ENCODE measurements at regions not wholly inside any gene's neighbourhood (a gene's known extent, or its start where the extent isn't known, plus 50 kb on each side); places are given as distances from the start of the nearest gene placed in this dataset.

DNA sequence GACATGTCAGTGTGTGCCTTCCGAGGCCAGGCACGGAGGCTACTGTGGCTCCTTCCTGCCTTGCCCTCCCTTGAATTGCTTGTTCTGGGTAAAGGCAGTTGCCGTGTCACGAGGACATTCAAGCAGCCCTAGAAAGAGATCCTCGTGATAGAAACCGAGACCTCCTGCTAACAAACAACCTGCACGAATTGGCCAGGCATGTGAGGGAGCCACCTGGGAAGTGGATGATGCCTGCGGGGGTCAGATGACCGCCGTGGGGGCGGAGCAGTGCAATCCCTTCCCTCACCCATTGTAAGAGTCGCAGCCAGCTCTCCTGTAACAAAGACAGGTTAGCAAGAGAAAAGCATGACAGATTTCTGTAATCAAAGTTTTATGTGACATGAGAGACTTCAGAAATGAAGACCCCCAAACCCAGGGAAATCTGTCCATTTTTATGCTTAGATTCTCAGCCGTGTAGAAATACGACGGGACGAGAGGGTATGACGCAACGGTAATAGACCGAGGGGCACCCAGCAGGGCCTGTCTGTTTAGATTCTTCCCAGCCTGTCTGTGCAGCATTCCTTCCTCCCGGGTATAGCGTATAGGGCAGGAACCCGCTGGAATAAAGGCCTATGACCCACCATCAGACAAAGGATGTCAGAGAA lies 241.7 kb downstream of the GATA3 start:
- in situ Hi-C loops (cut with HindIII; ENCODE audit: low pct_unique_long_range_greater_than_20kb, low sequenced_read_pairs): no loop called here
- no peak for DNase-seq (ENCODE audit: low read depth)

DNA sequence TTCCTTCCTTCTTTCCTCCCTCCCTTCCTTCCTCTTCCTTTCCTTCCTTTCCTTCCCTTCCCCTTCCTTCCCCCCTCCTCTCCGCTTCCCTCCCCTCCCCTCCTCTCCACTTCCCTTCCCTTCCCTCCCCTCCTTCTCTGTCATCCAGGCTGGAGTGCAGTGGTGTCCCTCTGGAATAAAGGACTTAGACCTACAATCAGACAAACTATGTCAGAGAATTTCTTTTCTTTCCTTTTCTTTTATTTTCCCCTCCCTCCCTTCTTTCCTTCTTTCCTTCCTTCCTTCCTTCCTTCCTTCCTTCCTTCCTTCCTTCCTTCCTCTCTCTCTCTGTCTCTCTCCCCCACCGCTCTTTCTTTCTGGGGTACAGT lies 242.2 kb downstream of the GATA3 start:
- DNase-seq (ENCODE audit: low read depth): no peak
- in situ Hi-C loops (cut with HindIII; ENCODE audit: low pct_unique_long_range_greater_than_20kb, low sequenced_read_pairs): no loop called here

DNA sequence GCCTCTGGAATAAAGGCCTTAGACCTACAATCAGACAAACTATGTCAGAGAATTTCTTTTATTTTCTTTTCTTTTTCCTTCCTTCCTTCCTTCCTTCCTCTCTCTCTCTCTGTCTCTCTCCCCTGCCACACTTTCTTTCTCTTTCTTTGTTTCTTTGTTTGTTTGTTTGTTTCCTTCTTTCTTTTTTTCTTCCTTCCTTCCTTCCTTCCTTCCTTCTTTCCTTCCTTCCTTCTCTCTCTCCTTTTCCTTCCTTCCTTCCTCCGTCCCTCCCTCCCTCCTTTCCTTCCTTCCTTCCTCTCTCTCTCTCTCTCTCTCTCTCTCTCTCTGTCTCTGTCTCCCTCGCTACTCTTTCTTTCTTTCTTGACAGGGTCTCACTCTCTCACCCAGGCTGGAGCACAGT lies 242.6 kb downstream of the GATA3 start:
- in situ Hi-C loops (cut with HindIII; ENCODE audit: low pct_unique_long_range_greater_than_20kb, low sequenced_read_pairs): no loop called here
- DNase-seq (ENCODE audit: low read depth): no peak

- no peak for DNase-seq (ENCODE audit: low read depth)
- in situ Hi-C loops (cut with HindIII; ENCODE audit: low pct_unique_long_range_greater_than_20kb, low sequenced_read_pairs): no loop called here
Measured at GRCh38 chr10:8297959-8298358, 243.5 kb downstream of the GATA3 start.

GRCh38 chr10:8298896-8299570 lies 244.5 kb downstream of the GATA3 start:
- in situ Hi-C loops (cut with HindIII; ENCODE audit: low pct_unique_long_range_greater_than_20kb, low sequenced_read_pairs): no loop called here
- no peak for DNase-seq (ENCODE audit: low read depth)

GRCh38 chr10:8300925-8301324 lies 246.4 kb downstream of the GATA3 start:
- in situ Hi-C loops (cut with HindIII; ENCODE audit: low pct_unique_long_range_greater_than_20kb, low sequenced_read_pairs): no loop called here
- no peak for DNase-seq (ENCODE audit: low read depth)

DNA sequence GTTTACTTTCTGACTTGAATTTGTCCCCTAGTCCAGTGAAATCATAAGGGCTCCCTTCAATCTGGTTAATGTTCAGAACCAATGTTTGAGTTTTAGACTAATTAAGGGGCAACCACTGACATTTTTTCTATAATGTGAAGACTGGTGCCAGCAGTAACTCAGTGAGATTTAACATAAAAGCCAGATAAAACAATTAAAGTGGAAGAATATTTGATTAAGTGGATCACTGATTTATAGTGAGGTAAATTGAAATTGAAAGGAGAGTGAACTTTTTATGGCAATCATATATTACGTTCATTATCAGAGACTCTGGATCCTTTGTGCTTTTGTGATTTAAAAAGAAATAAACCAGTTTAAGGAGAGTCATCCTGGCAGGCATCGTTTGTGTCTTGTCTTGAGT lies 246.8 kb downstream of the GATA3 start:
- no peak for DNase-seq (ENCODE audit: low read depth)
- in situ Hi-C loops (cut with HindIII; ENCODE audit: low pct_unique_long_range_greater_than_20kb, low sequenced_read_pairs): no loop called here

DNA sequence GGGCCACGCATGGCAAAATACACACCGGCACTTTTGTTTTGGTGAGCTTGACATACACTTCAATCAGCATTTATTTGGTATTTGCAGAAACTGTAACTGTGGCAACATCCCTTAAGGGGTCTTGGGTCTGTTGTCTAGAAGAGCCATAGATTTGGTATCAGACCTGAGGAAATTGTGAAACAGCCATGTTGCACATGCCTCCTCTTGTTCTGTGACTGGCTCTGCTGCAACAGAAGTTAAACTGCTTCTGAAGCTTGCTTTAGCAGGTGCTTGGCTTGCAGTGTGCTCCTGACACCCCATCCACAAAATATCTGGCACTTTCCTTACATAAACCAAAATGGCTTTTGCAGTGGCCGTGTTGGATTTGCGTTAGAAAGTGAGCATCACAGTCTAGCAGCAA lies 247.3 kb downstream of the GATA3 start:
- in situ Hi-C loops (cut with HindIII; ENCODE audit: low pct_unique_long_range_greater_than_20kb, low sequenced_read_pairs): no loop called here

GRCh38 chr10:8302565-8302964 lies 248.1 kb downstream of the GATA3 start:
- in situ Hi-C loops (cut with HindIII; ENCODE audit: low pct_unique_long_range_greater_than_20kb, low sequenced_read_pairs): no loop called here
- no peak for DNase-seq (ENCODE audit: low read depth)

More for the DNA sequence above, 247.3 kb downstream of the GATA3 start:
- DNase-seq (ENCODE audit: low read depth): no peak

- no peak for DNase-seq (ENCODE audit: low read depth)
Measured at GRCh38 chr10:8304861-8305260, 250.4 kb downstream of the GATA3 start.

DNA sequence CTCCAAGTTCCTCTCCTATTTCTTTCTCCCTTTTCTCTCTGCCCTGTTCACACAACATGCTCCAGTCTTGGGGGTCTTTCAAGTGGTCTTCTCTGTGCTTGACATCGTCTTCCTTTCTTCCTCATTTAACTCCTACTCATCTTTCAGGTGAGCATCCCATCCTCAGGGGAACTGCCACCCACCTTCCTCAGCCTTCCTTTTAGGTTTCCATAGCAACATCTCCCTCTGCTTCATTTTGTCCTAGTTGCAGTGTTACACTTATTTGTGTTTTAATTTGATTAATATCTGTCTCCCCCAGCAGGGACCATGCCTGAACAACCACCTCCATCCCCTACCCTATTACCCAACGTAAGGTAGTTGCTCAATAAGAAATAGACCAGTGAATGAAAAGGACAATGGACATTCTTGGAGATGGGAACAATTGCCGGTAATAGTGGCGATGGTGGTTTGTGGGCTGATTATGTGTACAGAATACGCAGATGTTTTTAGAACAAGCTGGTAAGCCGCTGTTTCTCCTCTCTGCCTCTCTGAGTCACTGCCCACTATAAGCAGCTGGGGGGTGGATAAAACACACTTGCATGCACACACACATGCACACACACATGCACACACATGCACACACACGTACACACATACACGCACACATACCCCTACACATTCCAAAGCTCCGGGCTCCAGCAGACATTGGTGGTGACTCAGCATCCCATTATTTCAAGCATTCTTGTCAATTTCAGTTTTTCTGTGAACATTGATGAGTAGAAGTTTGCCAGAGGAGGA lies 251.6 kb downstream of the GATA3 start:
- in situ Hi-C loops (cut with HindIII; ENCODE audit: low pct_unique_long_range_greater_than_20kb, low sequenced_read_pairs): no loop called here
- peak; percentile 10 for DNase-seq (ENCODE audit: low read depth)

More at GRCh38 chr10:8304861-8305260, 250.4 kb downstream of the GATA3 start:
- in situ Hi-C loops (cut with HindIII; ENCODE audit: low pct_unique_long_range_greater_than_20kb, low sequenced_read_pairs): no loop called here

GRCh38 chr10:8306685-8307364 lies 252.3 kb downstream of the GATA3 start:
- in situ Hi-C loops (cut with HindIII; ENCODE audit: low pct_unique_long_range_greater_than_20kb, low sequenced_read_pairs): no loop called here
- peak; percentile 16 for DNase-seq (ENCODE audit: low read depth)

- no peak for DNase-seq (ENCODE audit: low read depth)
- in situ Hi-C loops (cut with HindIII; ENCODE audit: low pct_unique_long_range_greater_than_20kb, low sequenced_read_pairs): no loop called here
Measured at GRCh38 chr10:8310930-8311329, 256.4 kb downstream of the GATA3 start.

- in situ Hi-C loops (cut with HindIII; ENCODE audit: low pct_unique_long_range_greater_than_20kb, low sequenced_read_pairs): no loop called here
- DNase-seq (ENCODE audit: low read depth): peak; percentile 96
Measured at GRCh38 chr10:8311526-8312070, 257.1 kb downstream of the GATA3 start.

GRCh38 chr10:8312079-8312478 lies 257.6 kb downstream of the GATA3 start:
- DNase-seq (ENCODE audit: low read depth): peak; percentile 96
- in situ Hi-C loops (cut with HindIII; ENCODE audit: low pct_unique_long_range_greater_than_20kb, low sequenced_read_pairs): no loop called here

- peak; percentile 81 for DNase-seq (ENCODE audit: low read depth)
- in situ Hi-C loops (cut with HindIII; ENCODE audit: low pct_unique_long_range_greater_than_20kb, low sequenced_read_pairs): no loop called here
Measured at GRCh38 chr10:8312781-8313180, 258.3 kb downstream of the GATA3 start.

GRCh38 chr10:8314486-8314885 lies 260.0 kb downstream of the GATA3 start:
- in situ Hi-C loops (cut with HindIII; ENCODE audit: low pct_unique_long_range_greater_than_20kb, low sequenced_read_pairs): no loop called here
- no peak for DNase-seq (ENCODE audit: low read depth)

DNA sequence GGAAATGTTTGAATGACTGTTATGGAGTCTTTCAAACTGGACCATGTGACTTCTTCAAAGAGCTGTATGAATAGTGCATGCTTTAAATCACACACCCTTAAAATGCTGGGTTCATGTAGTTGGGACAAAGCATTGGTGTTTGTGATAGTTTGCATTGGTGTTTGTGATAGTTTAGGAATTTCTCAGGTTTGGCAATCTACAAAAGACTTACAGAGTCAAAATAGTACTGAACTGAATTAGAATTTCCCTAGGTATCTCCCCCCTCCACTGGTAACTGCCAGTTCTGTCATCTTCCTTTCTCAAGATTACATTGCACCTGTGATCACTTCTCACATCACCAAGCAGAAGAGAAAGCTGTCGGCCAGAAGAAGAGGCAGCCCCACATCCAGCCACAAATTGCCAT lies 261.1 kb downstream of the GATA3 start:
- no peak for DNase-seq (ENCODE audit: low read depth)
- in situ Hi-C loops (cut with HindIII; ENCODE audit: low pct_unique_long_range_greater_than_20kb, low sequenced_read_pairs): no loop called here

GRCh38 chr10:8316284-8316683 lies 261.8 kb downstream of the GATA3 start:
- in situ Hi-C loops (cut with HindIII; ENCODE audit: low pct_unique_long_range_greater_than_20kb, low sequenced_read_pairs): no loop called here
- no peak for DNase-seq (ENCODE audit: low read depth)

Data from Caki2 (cell line).